RPMI8226 (cell line): ENCODE measurements at regions not wholly inside any gene's neighbourhood (a gene's known extent, or its start where the extent isn't known, plus 50 kb on each side); places are given as distances from the start of the nearest gene placed in this dataset.

Source experiments
- DNase-seq: peaks from one replicate; pipeline ENCODE4 v3.0.0-alpha.2; 2015

DNA sequence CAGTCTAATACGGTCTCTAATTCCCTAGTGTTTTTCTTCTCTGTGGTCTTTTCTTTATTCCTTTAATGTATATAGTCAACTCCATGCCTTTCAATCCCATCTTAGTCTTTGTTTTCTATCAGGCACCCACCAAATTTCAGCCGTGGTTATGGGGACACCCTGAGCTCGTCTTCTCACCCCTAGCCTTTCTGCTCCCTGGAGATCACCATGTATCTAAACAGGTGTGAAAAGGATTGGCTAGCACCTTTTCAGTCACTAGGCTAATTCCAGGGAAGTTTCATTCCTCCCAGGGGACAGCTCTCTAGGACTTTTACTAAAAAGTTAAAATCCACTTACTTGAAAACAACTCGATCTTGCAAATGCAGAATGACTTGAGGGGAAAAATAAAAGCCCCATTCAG, 291.3 kb downstream of the ETNK1 start:
- no peak for DNase-seq

DNA sequence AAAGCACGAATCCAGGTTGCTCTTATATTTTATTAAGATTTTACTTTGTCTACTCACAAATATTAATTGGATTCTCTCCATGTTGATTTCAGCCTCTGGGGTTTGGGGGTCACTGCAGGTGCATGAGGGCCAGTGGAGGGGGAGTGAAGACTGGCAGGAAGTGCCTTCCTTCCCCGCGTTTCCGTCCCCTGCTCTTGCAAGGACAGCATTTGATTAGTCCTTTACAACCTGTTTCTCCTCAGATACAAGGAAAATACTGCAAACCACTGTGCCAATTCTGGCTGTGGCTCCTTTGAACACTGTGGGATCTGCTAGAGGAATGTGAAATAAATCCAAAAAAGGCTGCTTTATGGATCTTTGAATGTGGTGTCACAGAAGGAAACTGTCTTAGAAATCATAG, 291.8 kb downstream of the ETNK1 start:
- no peak for DNase-seq

DNA sequence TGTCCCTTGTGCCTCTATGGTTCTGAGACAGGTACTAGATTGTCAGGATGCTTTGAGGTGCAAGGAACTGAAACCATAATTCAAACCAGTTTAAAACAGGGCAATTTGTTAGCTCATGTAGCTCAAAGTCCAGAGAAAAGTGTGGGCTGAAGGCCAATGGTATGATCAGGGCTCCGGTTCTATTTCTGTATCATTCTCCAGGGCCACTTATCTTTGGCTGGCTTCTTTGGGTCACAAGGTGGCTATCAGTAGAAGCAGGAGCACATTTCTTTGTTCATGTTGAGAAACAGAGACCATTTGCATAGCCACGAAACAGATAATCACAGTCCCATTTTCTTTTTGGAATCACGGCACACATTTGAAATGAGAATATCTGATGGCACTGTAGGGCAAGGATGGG, 294.9 kb downstream of the ETNK1 start:
- no peak for DNase-seq

DNA sequence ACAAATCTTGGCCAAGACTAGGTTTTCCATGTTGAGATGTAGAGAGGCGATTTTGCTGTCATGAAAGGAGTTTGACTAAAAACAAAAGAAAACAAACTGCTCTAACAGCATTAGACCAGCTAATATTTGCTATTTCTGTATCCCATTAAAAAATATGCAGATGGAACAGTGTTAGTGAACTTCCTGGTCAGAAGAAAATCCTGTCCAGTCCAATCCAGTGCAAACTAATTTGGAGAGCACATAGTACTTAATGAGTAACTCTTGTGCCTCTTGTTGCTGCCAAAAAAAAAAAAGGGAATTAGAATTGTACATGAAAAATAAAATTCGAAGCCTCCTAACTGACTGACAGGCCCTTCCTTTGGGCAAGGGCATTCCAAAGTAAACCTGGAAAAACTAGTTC, 298.8 kb downstream of the ETNK1 start:
- DNase-seq = no peak

DNA sequence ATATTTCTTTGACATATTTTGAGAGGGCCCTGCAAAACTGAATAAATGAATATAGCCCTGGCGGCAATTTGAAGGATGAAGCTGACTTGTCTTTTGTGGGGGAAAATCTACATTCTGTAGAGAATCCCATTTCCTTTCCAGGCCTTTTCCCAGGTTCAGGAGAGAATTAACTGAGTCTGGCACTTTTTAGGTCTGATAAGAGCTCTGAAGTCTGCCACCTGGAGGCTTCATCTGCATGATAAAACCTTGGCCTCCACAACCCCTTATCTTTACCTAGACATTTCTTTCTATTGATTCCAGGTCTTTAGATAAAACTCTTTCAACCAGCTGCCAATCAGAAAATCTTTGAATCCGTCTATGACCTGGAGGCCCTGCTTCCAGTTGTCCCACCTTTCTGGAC, 299.4 kb downstream of the ETNK1 start:
- DNase-seq = no peak

- DNase-seq = no peak
These were observed 300.7 kb downstream of the ETNK1 start for GRCh38 chr12:22925623-22926022.

- no peak for DNase-seq
These were observed 307.5 kb downstream of the ETNK1 start for GRCh38 chr12:22932431-22932830.

GRCh38 chr12:22935090-22935489, 310.1 kb downstream of the ETNK1 start:
- DNase-seq = peak; percentile 10

DNA sequence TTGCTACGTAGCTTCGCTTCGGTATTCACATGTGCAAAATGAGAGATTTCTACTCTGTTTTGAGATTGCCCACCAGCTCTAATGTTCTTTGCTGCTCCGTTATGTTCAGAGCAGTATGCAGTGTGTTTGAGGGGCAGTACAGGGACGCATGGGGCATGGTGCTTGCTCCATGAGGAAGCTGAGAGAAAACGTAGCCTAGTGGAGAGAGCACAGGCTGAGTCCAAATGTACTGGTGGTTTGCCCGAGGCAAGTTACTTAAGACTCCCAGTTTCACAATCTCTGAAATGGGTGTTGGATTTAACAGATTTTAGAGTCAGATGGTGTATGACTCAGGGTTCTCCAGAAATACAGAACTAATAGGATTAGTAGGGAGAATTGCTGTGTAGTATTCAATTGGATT, 310.5 kb downstream of the ETNK1 start:
- DNase-seq = no peak

GRCh38 chr12:22938323-22938722, 313.4 kb downstream of the ETNK1 start:
- DNase-seq = no peak

DNA sequence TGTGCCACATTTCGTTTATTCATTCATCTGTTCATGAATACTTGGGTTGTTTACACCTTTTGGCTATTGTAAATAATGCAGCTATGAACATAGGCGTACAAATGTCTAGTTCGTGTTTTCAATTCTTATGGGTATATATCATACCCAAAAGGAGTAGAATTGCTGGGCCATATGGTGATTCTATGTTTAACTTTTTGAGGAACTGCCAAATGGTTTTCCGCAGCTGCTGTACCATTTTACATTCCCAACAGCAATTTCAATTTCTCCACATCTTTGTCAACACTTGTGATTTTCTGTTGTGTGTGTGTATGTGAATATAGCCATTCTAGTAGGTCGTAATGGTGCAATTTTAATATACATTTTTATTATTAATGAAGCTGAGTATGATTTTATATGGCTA, 326.2 kb downstream of the ETNK1 start:
- DNase-seq = no peak

GRCh38 chr12:22956690-22957089, 331.7 kb downstream of the ETNK1 start:
- no peak for DNase-seq

DNA sequence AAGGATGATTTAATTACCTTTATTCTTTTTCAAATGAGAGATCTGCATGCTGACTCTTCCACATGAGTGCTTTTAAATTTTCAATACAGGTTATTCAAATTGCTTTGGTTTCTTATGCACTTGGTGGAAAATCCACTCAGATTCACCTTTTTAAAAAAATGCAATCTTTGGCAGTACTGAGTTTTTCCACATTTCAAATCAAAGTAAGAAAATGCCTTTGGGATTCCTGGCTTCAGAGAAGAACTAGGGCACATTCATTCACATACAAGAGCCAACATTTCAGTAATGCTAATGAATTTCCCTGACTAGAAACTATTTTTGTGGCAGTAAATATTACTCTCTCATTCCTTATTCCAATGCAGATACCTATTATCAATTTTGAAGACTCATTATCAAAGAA, 342.2 kb downstream of the ETNK1 start:
- DNase-seq = no peak

GRCh38 chr12:22969521-22969920, 344.6 kb downstream of the ETNK1 start:
- no peak for DNase-seq

GRCh38 chr12:22971247-22971646, 346.3 kb downstream of the ETNK1 start:
- no peak for DNase-seq

- no peak for DNase-seq
These were observed 346.8 kb downstream of the ETNK1 start for GRCh38 chr12:22971701-22972191.

DNA sequence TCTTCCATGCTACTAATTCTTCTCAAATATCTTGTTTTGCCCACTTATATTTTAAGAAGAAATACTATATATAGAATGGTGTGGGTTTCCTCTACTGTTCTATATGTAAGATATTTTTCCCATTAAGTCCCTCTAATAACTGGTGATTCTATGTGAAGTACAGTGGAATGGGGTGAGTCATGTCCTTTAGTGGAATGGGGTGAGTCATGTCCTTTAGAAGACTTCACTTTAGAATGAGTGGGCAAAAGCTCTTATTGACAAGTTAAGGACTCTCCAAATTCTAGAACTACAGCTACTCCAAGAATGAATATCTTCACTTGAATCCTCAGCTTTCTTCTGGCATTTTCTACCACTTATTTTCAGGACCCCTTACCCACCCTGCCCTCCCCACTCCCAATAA, 349.9 kb downstream of the ETNK1 start:
- no peak for DNase-seq

GRCh38 chr12:22978962-22979361, 354.0 kb downstream of the ETNK1 start:
- no peak for DNase-seq

DNA sequence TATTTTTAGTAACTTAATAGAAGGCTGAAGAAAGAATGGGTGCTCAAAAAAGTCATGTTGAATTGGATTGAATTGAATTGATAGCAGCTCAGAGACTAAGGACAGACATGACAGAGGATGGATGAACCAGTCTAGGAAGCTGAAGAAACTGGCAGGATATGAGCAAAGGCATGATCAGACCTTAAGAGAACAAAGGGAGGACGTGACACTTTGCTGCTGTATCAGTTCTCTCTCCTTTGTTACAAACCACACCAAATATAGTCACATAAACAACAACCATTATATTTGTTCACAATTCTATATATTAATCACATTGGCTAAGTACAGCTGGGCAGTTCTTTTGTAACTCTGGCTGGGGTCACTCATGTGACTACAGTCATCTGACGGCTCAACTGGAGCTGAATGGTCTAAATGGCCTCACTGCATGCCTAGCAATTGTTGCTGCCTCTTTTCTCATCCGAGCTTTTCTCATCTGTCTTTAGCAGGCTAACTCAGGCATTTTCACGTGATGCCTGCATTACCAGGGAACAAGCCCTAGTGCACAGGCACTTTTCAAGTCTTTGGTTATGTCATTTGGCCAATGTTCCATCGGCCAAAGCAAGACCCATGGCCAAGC, 355.0 kb downstream of the ETNK1 start:
- no peak for DNase-seq

- no peak for DNase-seq
These were observed 356.7 kb downstream of the ETNK1 start for GRCh38 chr12:22981711-22982110.

GRCh38 chr12:22982635-22983034, 357.7 kb downstream of the ETNK1 start:
- DNase-seq = no peak

- no peak for DNase-seq
These were observed 362.0 kb downstream of the ETNK1 start for GRCh38 chr12:22986997-22987396.

- DNase-seq = no peak
These were observed 365.5 kb downstream of the ETNK1 start for GRCh38 chr12:22990501-22990900.

- DNase-seq = no peak
These were observed 366.4 kb downstream of the ETNK1 start for GRCh38 chr12:22991250-22991844.
